ENCODE measurements at regions not wholly inside any gene's neighbourhood (a gene's known extent, or its start where the extent isn't known, plus 50 kb on each side); places are given as distances from the start of the nearest gene placed in this dataset.
"Not testable (repeated sequence)": the region's sequence is repeated elsewhere in the genome, so short reads cannot be mapped to it uniquely, and the experiment has no call there.

GRCh38 chr5:88666761-88667495 lies 216.1 kb downstream of the MEF2C start:
- no peak for DNase-seq

- no peak for DNase-seq
Observed at GRCh38 chr5:88665750-88666215, 217.2 kb downstream of the MEF2C start.

GRCh38 chr5:88664645-88665044 lies 218.3 kb downstream of the MEF2C start:
- no peak for DNase-seq

- no peak for DNase-seq
Observed at GRCh38 chr5:88663793-88664216, 219.2 kb downstream of the MEF2C start.

- DNase-seq = no peak
Observed at GRCh38 chr5:88662846-88663245, 220.1 kb downstream of the MEF2C start.

GRCh38 chr5:88661806-88662207 lies 221.2 kb downstream of the MEF2C start:
- no peak for DNase-seq

GRCh38 chr5:88660947-88661805 lies 221.8 kb downstream of the MEF2C start:
- DNase-seq = no peak

- no peak for DNase-seq
Observed at GRCh38 chr5:88660264-88660946, 222.6 kb downstream of the MEF2C start.

GRCh38 chr5:88659529-88660263 lies 223.3 kb downstream of the MEF2C start:
- DNase-seq = no peak

- DNase-seq = no peak
Observed at GRCh38 chr5:88658886-88659285, 224.1 kb downstream of the MEF2C start.

GRCh38 chr5:88657906-88658775 lies 224.8 kb downstream of the MEF2C start:
- no peak for DNase-seq

- DNase-seq = no peak
Observed at GRCh38 chr5:88657136-88657535, 225.8 kb downstream of the MEF2C start.

- DNase-seq = no peak
Observed at GRCh38 chr5:88656221-88656950, 226.6 kb downstream of the MEF2C start.

- no peak for DNase-seq
Observed at GRCh38 chr5:88653471-88653870, 229.5 kb downstream of the MEF2C start.

GRCh38 chr5:88647901-88648300 lies 235.1 kb downstream of the MEF2C start:
- DNase-seq = no peak

GRCh38 chr5:88646866-88647265 lies 236.1 kb downstream of the MEF2C start:
- DNase-seq = no peak

- DNase-seq = no peak
Observed at GRCh38 chr5:88644676-88645075, 238.3 kb downstream of the MEF2C start.

- no peak for DNase-seq
Observed at GRCh38 chr5:88643315-88643714, 239.7 kb downstream of the MEF2C start.

GRCh38 chr5:88634014-88634413 lies 249.0 kb downstream of the MEF2C start:
- DNase-seq = no peak

GRCh38 chr5:88622890-88623289 lies 260.1 kb downstream of the MEF2C start:
- DNase-seq = not testable (repeated sequence)

GRCh38 chr5:88615767-88616166 lies 267.2 kb downstream of the MEF2C start:
- not testable (repeated sequence) for DNase-seq
